Fibroblast of pulmonary artery (primary cell): ENCODE measurements at regions not wholly inside any gene's neighbourhood (a gene's known extent, or its start where the extent isn't known, plus 50 kb on each side); places are given as distances from the start of the nearest gene placed in this dataset.
"Not testable (repeated sequence)": the region's sequence is repeated elsewhere in the genome, so short reads cannot be mapped to it uniquely, and the experiment has no call there.

ENCODE experiments used
- DNase-seq: peaks from one replicate; pipeline ENCODE4 v3.0.0-alpha.2; 2010; ENCODE audit warnings: low read depth
- H3K4me3 ChIP-seq: replicated peaks from 2 replicates; pipeline ENCODE4 v1.5.1; 2011; ENCODE audit warnings: low read depth, mild to moderate bottlenecking, control low read depth, low read length, moderate library complexity
- TF ChIP-seq, protein P1 (sequence below): IDR thresholded peaks from 2 replicates; pipeline ENCODE4 v1.5.1; 2011; ENCODE audit warnings: mild to moderate bottlenecking, control low read depth, low read length, inconsistent platforms; ENCODE audit errors: missing control alignments

DNA sequence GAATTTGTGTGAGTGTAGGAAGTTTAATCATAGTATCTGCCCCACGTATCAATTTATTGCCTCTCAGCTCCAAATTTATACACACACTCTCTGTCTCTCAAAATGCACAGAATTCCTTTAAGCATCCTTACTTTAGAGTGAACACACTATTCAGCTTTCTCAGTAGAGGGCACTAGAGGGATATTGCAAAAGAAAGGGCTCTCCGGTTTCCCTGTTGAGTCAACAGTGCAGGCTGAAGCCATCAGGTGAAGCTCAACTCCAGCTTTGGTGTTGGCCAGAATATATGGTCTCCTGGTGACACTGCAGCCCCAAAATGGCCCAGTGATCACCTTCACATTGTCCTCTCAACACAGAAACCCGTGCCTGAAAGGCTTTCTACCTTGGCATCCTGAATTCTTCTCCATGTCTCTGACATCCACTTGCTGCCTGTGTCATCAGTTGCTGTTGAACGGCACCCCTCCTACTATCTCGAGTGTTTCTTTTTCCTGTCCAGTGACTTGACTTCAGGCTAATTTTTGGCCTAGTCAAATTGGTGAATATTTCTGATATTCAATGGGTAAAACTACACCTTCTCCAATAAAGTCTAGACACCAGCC lies 670.5 kb downstream of the GABRG1 start:
- DNase-seq = peak; percentile 27
- TF ChIP-seq, protein P1, sequence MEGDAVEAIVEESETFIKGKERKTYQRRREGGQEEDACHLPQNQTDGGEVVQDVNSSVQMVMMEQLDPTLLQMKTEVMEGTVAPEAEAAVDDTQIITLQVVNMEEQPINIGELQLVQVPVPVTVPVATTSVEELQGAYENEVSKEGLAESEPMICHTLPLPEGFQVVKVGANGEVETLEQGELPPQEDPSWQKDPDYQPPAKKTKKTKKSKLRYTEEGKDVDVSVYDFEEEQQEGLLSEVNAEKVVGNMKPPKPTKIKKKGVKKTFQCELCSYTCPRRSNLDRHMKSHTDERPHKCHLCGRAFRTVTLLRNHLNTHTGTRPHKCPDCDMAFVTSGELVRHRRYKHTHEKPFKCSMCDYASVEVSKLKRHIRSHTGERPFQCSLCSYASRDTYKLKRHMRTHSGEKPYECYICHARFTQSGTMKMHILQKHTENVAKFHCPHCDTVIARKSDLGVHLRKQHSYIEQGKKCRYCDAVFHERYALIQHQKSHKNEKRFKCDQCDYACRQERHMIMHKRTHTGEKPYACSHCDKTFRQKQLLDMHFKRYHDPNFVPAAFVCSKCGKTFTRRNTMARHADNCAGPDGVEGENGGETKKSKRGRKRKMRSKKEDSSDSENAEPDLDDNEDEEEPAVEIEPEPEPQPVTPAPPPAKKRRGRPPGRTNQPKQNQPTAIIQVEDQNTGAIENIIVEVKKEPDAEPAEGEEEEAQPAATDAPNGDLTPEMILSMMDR = peak; percentile 53
- no peak overlapping the region for H3K4me3 ChIP-seq

DNA sequence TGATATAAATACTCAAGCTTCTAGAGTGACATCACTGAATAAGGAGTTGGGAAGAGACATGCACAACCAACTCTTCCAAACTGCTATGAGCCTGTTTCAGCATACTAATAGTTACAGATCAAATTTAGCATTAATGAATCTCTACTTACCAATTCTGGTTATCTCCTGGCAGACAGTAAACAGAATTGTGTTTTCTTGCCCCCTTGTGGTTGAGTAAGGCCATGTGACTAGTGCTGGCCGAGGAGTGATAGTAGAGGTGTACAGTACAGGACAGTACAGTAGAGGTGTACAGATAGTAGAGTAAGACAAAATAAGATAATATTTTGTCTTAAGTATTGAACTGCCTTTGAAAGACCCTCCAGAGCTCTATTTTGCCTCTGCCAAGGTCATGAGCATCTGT lies 681.4 kb downstream of the GABRG1 start:
- no peak overlapping the region for H3K4me3 ChIP-seq
- peak; percentile 25 for DNase-seq
- TF ChIP-seq, protein P1 = peak; percentile 46

DNA sequence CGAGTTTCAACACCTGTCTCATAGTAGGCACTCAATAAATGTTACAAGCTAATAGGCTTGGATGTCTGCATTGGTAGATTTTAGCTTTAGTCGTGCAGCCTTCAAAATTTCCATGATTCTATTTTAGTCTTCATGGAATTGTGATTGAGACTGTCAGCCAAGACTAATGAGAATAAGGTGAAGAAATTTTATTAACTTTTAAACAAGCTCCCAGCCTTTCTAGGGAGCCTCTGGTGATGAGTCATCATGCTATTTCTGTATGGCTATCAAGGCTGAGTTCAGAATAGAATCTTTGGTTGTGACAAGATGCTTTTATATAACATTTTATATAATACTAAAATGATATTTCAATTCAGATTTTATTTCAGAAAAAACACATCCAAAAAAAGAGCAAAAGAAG lies 685.8 kb downstream of the GABRG1 start:
- TF ChIP-seq, protein P1 = no peak
- H3K4me3 ChIP-seq = no peak overlapping the region
- no peak for DNase-seq

DNA sequence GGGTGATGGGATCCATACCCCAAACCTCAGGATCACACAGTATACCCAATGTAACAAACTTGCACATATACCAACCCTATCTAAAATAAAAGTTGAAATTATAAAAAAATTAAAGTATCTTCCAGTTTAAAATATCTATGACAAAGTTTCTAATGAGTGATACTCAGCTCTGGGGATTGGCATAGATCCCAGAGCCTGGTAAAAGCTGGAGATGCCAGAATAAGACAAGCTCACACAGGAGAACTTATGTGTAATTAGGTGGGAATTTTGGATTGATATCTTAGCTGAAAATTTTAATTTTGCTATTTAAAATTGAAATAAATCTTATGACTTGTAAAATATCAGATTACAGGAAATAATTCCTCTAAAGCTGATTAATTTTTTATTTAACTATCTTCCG lies 686.5 kb downstream of the GABRG1 start:
- TF ChIP-seq, protein P1 = no peak
- no peak overlapping the region for H3K4me3 ChIP-seq
- no peak for DNase-seq

DNA sequence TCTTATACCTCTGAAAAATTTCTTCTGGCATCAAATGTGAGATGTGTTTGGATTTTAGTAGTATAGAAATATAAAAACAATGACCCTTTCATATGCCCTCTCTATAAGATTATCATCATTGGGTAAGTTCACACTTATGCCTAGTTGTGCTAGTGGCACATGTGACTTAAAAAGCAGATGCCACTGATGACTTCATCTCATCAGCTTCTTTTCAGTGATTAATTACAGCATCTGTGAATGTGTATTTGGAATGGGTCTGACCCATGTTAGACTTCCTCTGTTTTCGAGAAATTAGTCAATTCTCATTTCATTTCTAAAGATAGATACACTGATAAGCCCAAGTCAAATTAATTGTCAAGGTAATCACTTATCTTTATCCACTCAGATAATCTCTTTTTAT lies 698.7 kb downstream of the GABRG1 start:
- TF ChIP-seq, protein P1 = no peak
- DNase-seq = no peak
- H3K4me3 ChIP-seq = no peak overlapping the region

DNA sequence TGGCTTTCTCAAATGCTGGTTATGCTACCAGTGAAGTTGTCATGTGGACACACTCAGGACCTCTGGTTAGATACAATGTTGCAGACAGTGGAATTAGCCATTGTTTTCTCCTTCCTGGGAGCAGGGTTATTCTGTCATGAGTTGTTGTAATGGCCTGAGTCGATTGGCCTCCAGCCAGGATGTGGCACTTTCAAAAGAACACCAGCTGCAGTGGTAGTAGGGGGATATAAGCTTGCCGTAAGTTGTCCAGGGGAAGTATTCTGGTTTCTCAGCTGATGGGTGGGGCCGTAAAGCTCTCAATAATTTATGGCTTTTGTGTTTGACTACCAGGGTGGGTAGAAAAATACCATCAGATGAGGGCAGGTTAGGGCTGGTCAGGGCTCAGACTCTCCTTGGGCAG lies 697.5 kb upstream of the GNPDA2 start:
- no peak for DNase-seq

DNA sequence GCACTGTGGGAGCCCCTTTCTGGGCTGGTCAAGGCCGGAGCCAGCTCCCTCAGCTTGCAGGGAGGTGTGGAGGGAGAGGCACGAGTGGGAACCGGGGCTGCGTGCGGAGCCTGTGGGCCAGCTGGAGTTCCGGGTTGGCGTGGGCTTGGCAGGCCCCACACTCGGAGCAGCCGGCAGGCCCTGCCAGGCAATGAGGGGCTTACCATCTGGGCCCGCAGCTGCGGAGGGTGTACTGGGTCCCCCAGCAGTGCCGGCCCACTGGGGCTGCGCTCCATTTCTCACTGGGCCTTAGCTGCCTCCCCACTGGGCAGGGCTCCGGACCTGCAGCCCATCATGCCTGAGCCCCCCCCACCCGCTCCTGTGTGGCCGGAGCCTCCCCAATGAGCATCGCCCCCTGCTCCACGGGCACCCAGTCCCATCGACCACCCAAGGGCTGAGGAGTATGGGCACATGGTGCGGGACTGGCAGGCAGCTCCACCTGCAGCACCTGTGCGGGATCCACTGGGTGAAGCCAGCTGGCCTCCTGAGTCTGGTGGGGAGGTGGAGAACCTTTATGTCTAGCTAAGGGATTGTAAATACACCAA lies 693.8 kb upstream of the GNPDA2 start:
- DNase-seq = not testable (repeated sequence)

More for the DNA sequence above, 697.5 kb upstream of the GNPDA2 start:
- no peak overlapping the region for H3K4me3 ChIP-seq
- TF ChIP-seq, protein P1 = no peak

More for the DNA sequence above, 693.8 kb upstream of the GNPDA2 start:
- H3K4me3 ChIP-seq = not testable (repeated sequence)
